ENCODE measurements at regions not wholly inside any gene's neighbourhood (a gene's known extent, or its start where the extent isn't known, plus 50 kb on each side); places are given as distances from the start of the nearest gene placed in this dataset.

- DNase-seq (ENCODE audit: low read depth), result no peak
Observed at GRCh38 chr5:165837286-165837685, 2331.9 kb downstream of the MAT2B start.

- no peak for DNase-seq (ENCODE audit: low read depth)
Observed at GRCh38 chr5:165844571-165844970, 2339.2 kb downstream of the MAT2B start.

GRCh38 chr5:165858118-165858517, 2352.7 kb downstream of the MAT2B start:
- DNase-seq (ENCODE audit: low read depth), result no peak

GRCh38 chr5:165859251-165859650, 2353.8 kb downstream of the MAT2B start:
- no peak for DNase-seq (ENCODE audit: low read depth)

GRCh38 chr5:165863239-165863638, 2357.8 kb downstream of the MAT2B start:
- no peak for DNase-seq (ENCODE audit: low read depth)

- DNase-seq (ENCODE audit: low read depth), result no peak
Observed at GRCh38 chr5:165871291-165871690, 2365.9 kb downstream of the MAT2B start.

- DNase-seq (ENCODE audit: low read depth), result no peak
Observed at GRCh38 chr5:165874851-165875250, 2369.4 kb downstream of the MAT2B start.

GRCh38 chr5:165876538-165876937, 2371.1 kb downstream of the MAT2B start:
- DNase-seq (ENCODE audit: low read depth), result no peak

- no peak for DNase-seq (ENCODE audit: low read depth)
Observed at GRCh38 chr5:165877475-165877874, 2372.1 kb downstream of the MAT2B start.

GRCh38 chr5:165881259-165881658, 2375.8 kb downstream of the MAT2B start:
- DNase-seq (ENCODE audit: low read depth), result no peak

GRCh38 chr5:165882099-165882498, 2376.7 kb downstream of the MAT2B start:
- DNase-seq (ENCODE audit: low read depth), result no peak

- DNase-seq (ENCODE audit: low read depth), result no peak
Observed at GRCh38 chr5:165885623-165886350, 2380.4 kb downstream of the MAT2B start.

- DNase-seq (ENCODE audit: low read depth), result no peak
Observed at GRCh38 chr5:165887147-165887546, 2381.7 kb downstream of the MAT2B start.

- no peak for DNase-seq (ENCODE audit: low read depth)
Observed at GRCh38 chr5:165892383-165892782, 2387.0 kb downstream of the MAT2B start.

GRCh38 chr5:165894916-165895315, 2389.5 kb downstream of the MAT2B start:
- no peak for DNase-seq (ENCODE audit: low read depth)

GRCh38 chr5:165903835-165904234, 2387.6 kb upstream of the WWC1 start:
- DNase-seq (ENCODE audit: low read depth), result no peak

- no peak for DNase-seq (ENCODE audit: low read depth)
Observed at GRCh38 chr5:165906871-165907270, 2384.6 kb upstream of the WWC1 start.

- no peak for DNase-seq (ENCODE audit: low read depth)
Observed at GRCh38 chr5:165913059-165913458, 2378.4 kb upstream of the WWC1 start.

- DNase-seq (ENCODE audit: low read depth), result no peak
Observed at GRCh38 chr5:165914456-165914855, 2377.0 kb upstream of the WWC1 start.

GRCh38 chr5:165919196-165919595, 2372.2 kb upstream of the WWC1 start:
- DNase-seq (ENCODE audit: low read depth), result no peak

GRCh38 chr5:165920655-165921054, 2370.8 kb upstream of the WWC1 start:
- no peak for DNase-seq (ENCODE audit: low read depth)

- no peak for DNase-seq (ENCODE audit: low read depth)
Observed at GRCh38 chr5:165928971-165929370, 2362.5 kb upstream of the WWC1 start.

GRCh38 chr5:165940541-165940940, 2350.9 kb upstream of the WWC1 start:
- DNase-seq (ENCODE audit: low read depth), result no peak

- no peak for DNase-seq (ENCODE audit: low read depth)
Observed at GRCh38 chr5:165956854-165957253, 2334.6 kb upstream of the WWC1 start.

Measured in fibroblast of gingiva (primary cell).